SK-N-MC (cell line): ENCODE measurements at regions not wholly inside any gene's neighbourhood (a gene's known extent, or its start where the extent isn't known, plus 50 kb on each side); places are given as distances from the start of the nearest gene placed in this dataset.

Experiments used
- EZH2 ChIP-seq: fragments of 200-600 bp; sonication (generic); IDR thresholded peaks from one replicate; pipeline ENCODE4 v1.6.1; 2017; ENCODE audit warnings: antibody characterized with exemption
- POLR2AphosphoS5 ChIP-seq: IDR thresholded peaks from 2 replicates; pipeline ENCODE4 v1.6.1; 2012; ENCODE audit warnings: mild to moderate bottlenecking, low read depth, low read length, borderline replicate concordance

DNA sequence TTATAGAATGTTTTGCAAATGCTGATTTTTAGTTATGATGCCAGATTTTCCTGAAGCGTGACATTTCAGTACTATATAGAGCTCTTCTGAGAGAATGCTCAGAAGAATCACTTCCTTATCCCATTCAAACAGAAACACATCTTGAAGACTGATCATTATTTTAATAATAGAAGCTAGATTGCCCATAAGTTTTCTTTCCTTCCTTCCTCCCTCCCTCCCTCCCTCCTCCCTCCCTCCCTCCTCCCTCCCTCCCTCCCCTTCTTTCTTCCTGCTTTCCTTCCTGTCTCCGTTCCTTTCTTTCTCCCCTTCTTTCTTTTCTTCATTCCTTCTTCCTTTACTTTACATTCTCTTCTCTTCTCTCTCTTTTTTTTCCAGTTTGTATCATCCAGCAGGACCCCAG, 767.4 kb downstream of the IRX1 start:
- no peak for TF ChIP-seq EZH2
- TF ChIP-seq POLR2AphosphoS5, result no peak
